IMR-90 (cell line): ENCODE measurements at regions not wholly inside any gene's neighbourhood (a gene's known extent, or its start where the extent isn't known, plus 50 kb on each side); places are given as distances from the start of the nearest gene placed in this dataset.

ENCODE experiments used
- ATAC-seq: fragments of 200-7000 bp; cut with Tn5 transposase; 2 replicates; pipeline ENCODE4 v1.9.1; 2020; ENCODE audit warnings: low read depth, mild to moderate bottlenecking, moderate library complexity
- BruUV-seq: library from RNA; stranded (reverse); fragments of 400-500 nt; replicated peaks from 2 replicates; lab custom pipeline; 2021; lab: Mats Ljungman, UMichigan
- CTCF ChIA-PET: fragments of 300-600 bp; formaldehyde crosslinking; extraction: SDS; loops from one replicate; lab custom pipeline; 2021; ENCODE audit warnings: antibody characterized with exemption; lab: Yijun Ruan, JAX
- POLR2A ChIA-PET: fragments of 300-600 bp; sonication (Branson Sonifier 250); formaldehyde crosslinking; loops from one replicate; lab custom pipeline; 2022; ENCODE audit warnings: antibody characterized with exemption; ENCODE audit not compliant: unreplicated experiment; lab: Charles Lee
- DNase-seq: peaks from one replicate; pipeline ENCODE4 v3.0.0; 2013
- H2AFZ ChIP-seq: replicated peaks from 2 replicates; pipeline ENCODE3; 2013; ENCODE audit warnings: low read length, mild to moderate bottlenecking; ENCODE audit not compliant: poor library complexity
- H2AK5ac ChIP-seq: 2 replicates; pipeline ENCODE4 v1.6.1; 2013; ENCODE audit warnings: low read depth, low read length, inconsistent platforms
- H2AK9ac ChIP-seq: replicated peaks from 2 replicates; pipeline ENCODE3; 2013; ENCODE audit warnings: mild to moderate bottlenecking, low read depth, low read length, moderate library complexity; ENCODE audit not compliant: poor library complexity
- H2BK120ac ChIP-seq: 2 replicates; pipeline ENCODE4 v1.6.1; 2013; ENCODE audit warnings: low read depth, low read length, inconsistent platforms
- H2BK15ac ChIP-seq: 3 replicates; pipeline ENCODE4 v1.6.1; 2013; ENCODE audit warnings: low read depth, low read length, inconsistent platforms
- H2BK20ac ChIP-seq: 2 replicates; pipeline ENCODE4 v1.6.1; 2013; ENCODE audit warnings: low read depth, mild to moderate bottlenecking, inconsistent platforms, low read length, moderate library complexity
- H2BK5ac ChIP-seq: 2 replicates; pipeline ENCODE4 v1.6.1; 2013; ENCODE audit warnings: mild to moderate bottlenecking, low read depth, low read length, inconsistent platforms; ENCODE audit not compliant: poor library complexity, severe bottlenecking
- H3K14ac ChIP-seq: replicated peaks from 2 replicates; pipeline ENCODE4 v1.6.1; 2013; ENCODE audit warnings: low read depth, low read length, inconsistent platforms
- H3K18ac ChIP-seq: 2 replicates; pipeline ENCODE4 v1.6.1; 2013; ENCODE audit warnings: low read depth, low read length, control low read depth
- H3K23ac ChIP-seq: 2 replicates; pipeline ENCODE4 v1.6.1; 2013; ENCODE audit warnings: low read depth, low read length, inconsistent platforms
- H3K27ac ChIP-seq: 2 replicates; pipeline ENCODE4 v1.5.1; 2013; ENCODE audit warnings: mild to moderate bottlenecking, control low read depth, low read length; ENCODE audit not compliant: insufficient read depth
- H3K27me3 ChIP-seq: 2 replicates; pipeline ENCODE4 v1.6.1; 2013; ENCODE audit warnings: low read length; ENCODE audit not compliant: control insufficient read depth, insufficient read depth
- H3K36me3 ChIP-seq: 2 replicates; pipeline ENCODE4 v1.6.1; 2013; ENCODE audit warnings: low read length, mixed read lengths; ENCODE audit not compliant: control insufficient read depth, insufficient read depth
- H3K4ac ChIP-seq: 2 replicates; pipeline ENCODE4 v1.6.1; 2013; ENCODE audit warnings: low read depth, low read length, inconsistent platforms
- H3K4me1 ChIP-seq: 2 replicates; pipeline ENCODE4 v1.6.1; 2013; ENCODE audit warnings: low read length, mixed read lengths; ENCODE audit not compliant: control insufficient read depth, insufficient read depth
- H3K4me2 ChIP-seq: 2 replicates; pipeline ENCODE4 v1.6.1; 2013; ENCODE audit warnings: low read depth, mild to moderate bottlenecking, control low read depth, low read length, moderate library complexity
- H3K4me3 ChIP-seq: 2 replicates; pipeline ENCODE4 v1.5.1; 2013; ENCODE audit warnings: low read depth, mild to moderate bottlenecking, control low read depth, low read length, moderate library complexity; ENCODE audit not compliant: insufficient read depth
- H3K56ac ChIP-seq: 2 replicates; pipeline ENCODE4 v1.6.1; 2013; ENCODE audit warnings: low read length, inconsistent platforms; ENCODE audit not compliant: insufficient read depth; ENCODE audit errors: extremely low read depth
- H3K79me1 ChIP-seq, 2 experiments: 2 replicates each; pipeline ENCODE4 v1.6.1; 2013; ENCODE audit warnings: low read length in 2 of 2, inconsistent platforms in 1 of 2, low read depth in 1 of 2
- H3K9ac ChIP-seq: 2 replicates; pipeline ENCODE4 v1.6.1; 2013; ENCODE audit warnings: low read depth, low read length, control low read depth
- H3K9me1 ChIP-seq: 2 replicates; pipeline ENCODE4 v1.6.1; 2013; ENCODE audit warnings: low read length, inconsistent platforms; ENCODE audit not compliant: insufficient read depth
- H3K9me3 ChIP-seq: 2 replicates; pipeline ENCODE4 v1.6.1; 2013; ENCODE audit warnings: low read length; ENCODE audit not compliant: control insufficient read depth, insufficient read depth
- H4K20me1 ChIP-seq: 2 replicates; pipeline ENCODE4 v1.6.1; 2013; ENCODE audit warnings: low read length, inconsistent platforms; ENCODE audit not compliant: insufficient read depth
- H4K5ac ChIP-seq: 2 replicates; pipeline ENCODE4 v1.6.1; 2013; ENCODE audit warnings: mild to moderate bottlenecking, low read depth, low read length, control low read depth
- H4K8ac ChIP-seq, 2 experiments: 2 replicates each; pipeline ENCODE4 v1.6.1; 2013; ENCODE audit warnings: low read depth in 2 of 2, low read length in 2 of 2, control low read depth in 1 of 2, inconsistent platforms in 1 of 2
- H4K91ac ChIP-seq: 2 replicates; pipeline ENCODE4 v1.6.1; 2013; ENCODE audit warnings: low read depth, low read length, inconsistent platforms; ENCODE audit not compliant: insufficient read depth
- BHLHE40 ChIP-seq: fragments of 150-350 bp; IDR thresholded peaks from 2 replicates; pipeline ENCODE4 v1.6.1; 2016; ENCODE audit warnings: mild to moderate bottlenecking, low read depth, low read length
- CEBPB ChIP-seq: IDR thresholded peaks from 2 replicates; pipeline ENCODE4 v1.6.1; 2012; ENCODE audit warnings: low read depth, low read length, improper control_type of control experiment
- CHD1 ChIP-seq: IDR thresholded peaks from 2 replicates; pipeline ENCODE4 v1.6.1; 2012; ENCODE audit warnings: low read depth, low read length, improper control_type of control experiment
- FOS ChIP-seq: fragments of 150-350 bp; IDR thresholded peaks from 2 replicates; pipeline ENCODE4 v1.6.1; 2016; ENCODE audit warnings: low read depth, low read length
- MAFK ChIP-seq: IDR thresholded peaks from 2 replicates; pipeline ENCODE4 v1.6.1; 2012; ENCODE audit warnings: low read depth, low read length, improper control_type of control experiment
- MAZ ChIP-seq: IDR thresholded peaks from 2 replicates; pipeline ENCODE4 v1.6.1; 2012; ENCODE audit warnings: low read depth, mild to moderate bottlenecking, low read length, improper control_type of control experiment, moderate library complexity, borderline replicate concordance
- MXI1 ChIP-seq: IDR thresholded peaks from 2 replicates; pipeline ENCODE4 v1.6.1; 2012; ENCODE audit warnings: low read depth, mild to moderate bottlenecking, low read length, moderate library complexity, borderline replicate concordance
- NFE2L2 ChIP-seq: fragments of 150-350 bp; IDR thresholded peaks from 2 replicates; pipeline ENCODE4 v1.6.1; 2016; ENCODE audit warnings: low read depth, mild to moderate bottlenecking, low read length
- POLR2A ChIP-seq: IDR thresholded peaks from 2 replicates; pipeline ENCODE4 v1.6.1; 2012; ENCODE audit warnings: mild to moderate bottlenecking, low read depth, low read length
- RAD21 ChIP-seq: IDR thresholded peaks from 2 replicates; pipeline ENCODE4 v1.6.1; 2012; ENCODE audit warnings: low read length, improper control_type of control experiment
- RCOR1 ChIP-seq: IDR thresholded peaks from 2 replicates; pipeline ENCODE4 v1.6.1; 2012; ENCODE audit warnings: mild to moderate bottlenecking, low read length, improper control_type of control experiment; ENCODE audit not compliant: insufficient replicate concordance
- RFX5 ChIP-seq: IDR thresholded peaks from 2 replicates; pipeline ENCODE4 v1.8.0; 2012; ENCODE audit warnings: low read depth, mild to moderate bottlenecking, low read length, moderate library complexity
- SMC3 ChIP-seq: fragments of 150-350 bp; IDR thresholded peaks from 2 replicates; pipeline ENCODE4 v1.6.1; 2016; ENCODE audit warnings: low read depth, mild to moderate bottlenecking, antibody characterized with exemption, low read length, moderate library complexity
- WGBS, 2 experiments: methylation state at CpG; one replicate each; pipeline versions ENCODE4 v1.1.5 to v1.1.7; 2013; ENCODE audit warnings: missing lambda C conversion rate in 2 of 2; ENCODE audit not compliant: insufficient read length in 1 of 2; ENCODE audit errors: extremely low coverage in 2 of 2; 5-methylcytosine and 5-hydroxymethylcytosine counted together
- dilution Hi-C: fragments of 300-500 bp; cut with HindIII; formaldehyde crosslinking; loops from one replicate; pipeline ENCODE4 v1.14.3; 2018; ENCODE audit warnings: low sequenced_read_pairs; ENCODE audit not compliant: unreplicated experiment
- in situ Hi-C: fragments of 300-500 bp; cut with MboI; formaldehyde crosslinking; loops from 3 replicates; pipeline ENCODE4 v1.14.3; 2019; ENCODE audit warnings: low sequenced_read_pairs, inconsistent platforms, mixed read lengths
- intact Hi-C: fragments of 100-400 bp; cut with micrococcal nuclease; formaldehyde crosslinking; loops from 2 replicates; pipeline ENCODE4 v1.10.0; 2022
- TF ChIP-seq, protein P1 (sequence below): fragments of 150-350 bp; IDR thresholded peaks from 2 replicates; pipeline ENCODE4 v1.6.1; 2016; ENCODE audit warnings: low read depth, mild to moderate bottlenecking, low read length, moderate library complexity, borderline replicate concordance
- TF ChIP-seq, protein P2 (sequence below): conservative IDR thresholded peaks from 2 replicates; pipeline ENCODE4 v1.5.1; 2012; ENCODE audit warnings: mild to moderate bottlenecking, low read depth, low read length, improper control_type of control experiment
- TF ChIP-seq, protein P3 (sequence below): fragments of 150-350 bp; IDR thresholded peaks from 2 replicates; pipeline ENCODE4 v1.6.1; 2017; ENCODE audit warnings: mild to moderate bottlenecking, antibody characterized with exemption, low read length, low read depth

DNA sequence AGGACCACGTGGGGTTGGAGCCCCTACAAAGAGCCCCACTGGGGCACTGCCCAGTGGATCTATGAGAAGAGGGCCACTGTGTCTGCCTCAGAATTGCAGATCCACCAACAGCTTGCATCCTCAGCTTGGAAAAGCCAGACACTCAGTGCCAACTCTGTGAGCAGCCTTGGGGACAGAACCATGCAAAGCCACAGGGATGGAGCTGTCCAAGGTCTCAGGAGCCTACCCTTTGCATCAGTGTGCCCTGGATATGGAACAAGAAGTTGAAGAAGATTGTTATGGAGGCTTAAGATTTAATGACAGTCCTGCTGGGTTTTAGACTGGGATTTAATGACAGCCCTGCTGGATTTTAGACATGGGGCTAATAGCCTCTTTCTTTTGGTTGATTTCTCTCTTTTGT, 1670.9 kb downstream of the PLA2G4A start:
- 0 out of 2 replicates have a peak, but pooled peaks cover 3% of the 10 kb centered on the region for H3K9me3 ChIP-seq
- H3K4me3 ChIP-seq, result no peak overlapping the region
- H2BK5ac ChIP-seq, result no peak overlapping the region
- ChIA-PET POLR2A (no interaction called here), CTCF (no interaction called here)
- H2AFZ ChIP-seq, result peak overlapping the region; percentile 49
- no peak overlapping the region for H2AK9ac ChIP-seq
- no peak overlapping the region for H3K4me2 ChIP-seq
- no CpG with 5 or more reads among the region's 1 CpG for WGBS, 2 experiments
- no peaks in the 10 kb centered on the region for H3K36me3 ChIP-seq
- no peak overlapping the region for H3K14ac ChIP-seq
- H4K5ac ChIP-seq, result no peak overlapping the region
- dilution Hi-C loops (no loop called here), in situ Hi-C loops (no loop called here), intact Hi-C loops (no loop called here)
- TF ChIP-seq, protein P1, sequence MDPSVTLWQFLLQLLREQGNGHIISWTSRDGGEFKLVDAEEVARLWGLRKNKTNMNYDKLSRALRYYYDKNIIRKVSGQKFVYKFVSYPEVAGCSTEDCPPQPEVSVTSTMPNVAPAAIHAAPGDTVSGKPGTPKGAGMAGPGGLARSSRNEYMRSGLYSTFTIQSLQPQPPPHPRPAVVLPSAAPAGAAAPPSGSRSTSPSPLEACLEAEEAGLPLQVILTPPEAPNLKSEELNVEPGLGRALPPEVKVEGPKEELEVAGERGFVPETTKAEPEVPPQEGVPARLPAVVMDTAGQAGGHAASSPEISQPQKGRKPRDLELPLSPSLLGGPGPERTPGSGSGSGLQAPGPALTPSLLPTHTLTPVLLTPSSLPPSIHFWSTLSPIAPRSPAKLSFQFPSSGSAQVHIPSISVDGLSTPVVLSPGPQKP, result no peak
- TF ChIP-seq RFX5 (no peak), FOS (no peak), RCOR1 (no peak), MAFK (no peak), CEBPB (no peak), NFE2L2 (no peak), MAZ (no peak), SMC3 (no peak), RAD21 (no peak), MXI1 (no peak), BHLHE40 (no peak), CHD1 (no peak), POLR2A (no peak)
- TF ChIP-seq, protein P2, sequence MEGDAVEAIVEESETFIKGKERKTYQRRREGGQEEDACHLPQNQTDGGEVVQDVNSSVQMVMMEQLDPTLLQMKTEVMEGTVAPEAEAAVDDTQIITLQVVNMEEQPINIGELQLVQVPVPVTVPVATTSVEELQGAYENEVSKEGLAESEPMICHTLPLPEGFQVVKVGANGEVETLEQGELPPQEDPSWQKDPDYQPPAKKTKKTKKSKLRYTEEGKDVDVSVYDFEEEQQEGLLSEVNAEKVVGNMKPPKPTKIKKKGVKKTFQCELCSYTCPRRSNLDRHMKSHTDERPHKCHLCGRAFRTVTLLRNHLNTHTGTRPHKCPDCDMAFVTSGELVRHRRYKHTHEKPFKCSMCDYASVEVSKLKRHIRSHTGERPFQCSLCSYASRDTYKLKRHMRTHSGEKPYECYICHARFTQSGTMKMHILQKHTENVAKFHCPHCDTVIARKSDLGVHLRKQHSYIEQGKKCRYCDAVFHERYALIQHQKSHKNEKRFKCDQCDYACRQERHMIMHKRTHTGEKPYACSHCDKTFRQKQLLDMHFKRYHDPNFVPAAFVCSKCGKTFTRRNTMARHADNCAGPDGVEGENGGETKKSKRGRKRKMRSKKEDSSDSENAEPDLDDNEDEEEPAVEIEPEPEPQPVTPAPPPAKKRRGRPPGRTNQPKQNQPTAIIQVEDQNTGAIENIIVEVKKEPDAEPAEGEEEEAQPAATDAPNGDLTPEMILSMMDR, result no peak
- TF ChIP-seq, protein P3, sequence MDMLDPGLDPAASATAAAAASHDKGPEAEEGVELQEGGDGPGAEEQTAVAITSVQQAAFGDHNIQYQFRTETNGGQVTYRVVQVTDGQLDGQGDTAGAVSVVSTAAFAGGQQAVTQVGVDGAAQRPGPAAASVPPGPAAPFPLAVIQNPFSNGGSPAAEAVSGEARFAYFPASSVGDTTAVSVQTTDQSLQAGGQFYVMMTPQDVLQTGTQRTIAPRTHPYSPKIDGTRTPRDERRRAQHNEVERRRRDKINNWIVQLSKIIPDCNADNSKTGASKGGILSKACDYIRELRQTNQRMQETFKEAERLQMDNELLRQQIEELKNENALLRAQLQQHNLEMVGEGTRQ, result no peak
- no peak overlapping the region for H3K27ac ChIP-seq
- no peaks in the 10 kb centered on the region for H4K20me1 ChIP-seq
- H2BK20ac ChIP-seq, result no peak overlapping the region
- H2AK5ac ChIP-seq, result no peak overlapping the region
- no peaks in the 10 kb centered on the region for H3K4me1 ChIP-seq
- H3K9me1 ChIP-seq, result no peaks in the 10 kb centered on the region
- no peak overlapping the region for H3K4ac ChIP-seq
- no peak overlapping the region for H3K9ac ChIP-seq
- no peaks in the 10 kb centered on the region for H3K27me3 ChIP-seq
- no peak overlapping the region for H3K23ac ChIP-seq
- H3K79me1 ChIP-seq, result no peaks in the 10 kb centered on the region
- DNase-seq (peak; percentile 19), ATAC-seq (peak; percentile 72; the same call in 1 of the 2 replicates)
- H3K56ac ChIP-seq, result no peak overlapping the region
- H2BK120ac ChIP-seq, result no peak overlapping the region
- no peak overlapping the region for H4K8ac ChIP-seq
- no peak overlapping the region for H2BK15ac ChIP-seq
- H3K18ac ChIP-seq, result no peak overlapping the region
- no peak overlapping the region for H4K91ac ChIP-seq
- BruUV-seq, result no TSS peak
